AG10803 (cell line): ENCODE measurements at regions not wholly inside any gene's neighbourhood (a gene's known extent, or its start where the extent isn't known, plus 50 kb on each side); places are given as distances from the start of the nearest gene placed in this dataset.
"Not testable (repeated sequence)": the region's sequence is repeated elsewhere in the genome, so short reads cannot be mapped to it uniquely, and the experiment has no call there.

Source experiments
- DNase-seq: peaks from one replicate; pipeline ENCODE4 v3.0.0; 2010; ENCODE audit warnings: low read depth
- H3K4me3 ChIP-seq: 2 replicates; pipeline ENCODE4 v1.5.1; 2011; ENCODE audit warnings: mild to moderate bottlenecking, low read length, control low read depth
- CTCF ChIP-seq: conservative IDR thresholded peaks from 2 replicates; pipeline ENCODE4 v1.5.1; 2011; ENCODE audit warnings: mild to moderate bottlenecking, low read length, control low read depth, inconsistent platforms

- no peak for TF ChIP-seq CTCF
- H3K4me3 ChIP-seq, result no peak overlapping the region
- no peak for DNase-seq
Measured at GRCh38 chr2:16389611-16390010, 276.0 kb downstream of the CYRIA start.

- not testable (repeated sequence) for H3K4me3 ChIP-seq, DNase-seq
Measured at GRCh38 chr2:16388199-16388830, 277.3 kb downstream of the CYRIA start.

- no peak for DNase-seq
- TF ChIP-seq CTCF, result no peak
- H3K4me3 ChIP-seq, result no peak overlapping the region
Measured at GRCh38 chr2:16387461-16387984, 278.1 kb downstream of the CYRIA start.

- no peak overlapping the region for H3K4me3 ChIP-seq
- no peak for TF ChIP-seq CTCF
- no peak for DNase-seq
Measured at GRCh38 chr2:16386431-16386830, 279.2 kb downstream of the CYRIA start.

GRCh38 chr2:16386031-16386430 is 279.6 kb downstream of the CYRIA start:
- TF ChIP-seq CTCF, result no peak
- no peak overlapping the region for H3K4me3 ChIP-seq
- DNase-seq, result no peak

- no peak for DNase-seq
- no peak overlapping the region for H3K4me3 ChIP-seq
- no peak for TF ChIP-seq CTCF
Measured at GRCh38 chr2:16385341-16385740, 280.3 kb downstream of the CYRIA start.

GRCh38 chr2:16383411-16383810 is 282.2 kb downstream of the CYRIA start:
- DNase-seq, result no peak
- TF ChIP-seq CTCF, result no peak
- H3K4me3 ChIP-seq, result no peak overlapping the region

GRCh38 chr2:16382451-16382850 is 283.2 kb downstream of the CYRIA start:
- no peak for TF ChIP-seq CTCF
- DNase-seq, result no peak
- no peak overlapping the region for H3K4me3 ChIP-seq
